Lung (tissue), 11 donors: ENCODE measurements at regions not wholly inside any gene's neighbourhood (a gene's known extent, or its start where the extent isn't known, plus 50 kb on each side); places are given as distances from the start of the nearest gene placed in this dataset.

Experiments used
- ATAC-seq: fragments of 200-7000 bp; cut with Tn5 transposase; one replicate; pipeline ENCODE4 v1.9.1; 2020; ENCODE audit warnings: moderate number of reproducible peaks; ENCODE audit not compliant: insufficient read depth, low FRiP score
- DNase-seq, 3 donors: peaks; one replicate each; pipeline ENCODE4 v3.0.0-alpha.2; 2013 to 2017
- H3K27ac ChIP-seq, 2 donors: one replicate each; pipeline ENCODE4 v1.5.1; 2013; ENCODE audit warnings: mild to moderate bottlenecking in 2 of 2, moderate library complexity in 2 of 2, control low read depth in 1 of 2, inconsistent platforms in 1 of 2, low read depth in 1 of 2, low read length in 1 of 2
- H3K27me3 ChIP-seq, 3 donors: one replicate each; pipeline ENCODE4 v1.5.1; 2013; ENCODE audit warnings: low read length in 2 of 3; ENCODE audit not compliant: control insufficient read depth in 3 of 3, insufficient read depth in 3 of 3
- H3K36me3 ChIP-seq, 4 donors: one replicate each; pipeline ENCODE4 v1.5.1; 2013; ENCODE audit warnings: low read length in 4 of 4, mild to moderate bottlenecking in 1 of 4, moderate library complexity in 1 of 4; ENCODE audit not compliant: control insufficient read depth in 4 of 4, insufficient read depth in 4 of 4
- H3K4me1 ChIP-seq, 5 donors: one replicate each; pipeline ENCODE4 v1.5.1; 2013; ENCODE audit warnings: low read length in 5 of 5, mild to moderate bottlenecking in 2 of 5, moderate library complexity in 1 of 5; ENCODE audit not compliant: control insufficient read depth in 5 of 5, insufficient read depth in 5 of 5
- H3K4me3 ChIP-seq: one replicate; pipeline ENCODE4 v1.5.1; 2013; ENCODE audit warnings: mild to moderate bottlenecking, control low read depth, moderate library complexity
- H3K9ac ChIP-seq, 2 donors: one replicate each; pipeline ENCODE4 v1.5.1; 2013; ENCODE audit warnings: low read length in 2 of 2, control low read depth in 1 of 2; ENCODE audit not compliant: insufficient read depth in 1 of 2
- H3K9me3 ChIP-seq, 4 donors: one replicate each; pipeline ENCODE4 v1.5.1; 2013; ENCODE audit warnings: low read length in 3 of 4, mild to moderate bottlenecking in 1 of 4, moderate library complexity in 1 of 4; ENCODE audit not compliant: control insufficient read depth in 4 of 4, insufficient read depth in 3 of 4
- CTCF ChIP-seq: IDR thresholded peaks from 2 replicates; pipeline ENCODE4 v1.5.1; 2012; ENCODE audit warnings: mild to moderate bottlenecking; ENCODE audit errors: control extremely low read depth, extremely low read depth
- WGBS, 2 donors: extraction: QIAGEN DNeasy Blood & Tissue Kit; methylation state at CpG; one replicate each; pipeline ENCODE4 v1.1.7; 2013; 5-methylcytosine and 5-hydroxymethylcytosine counted together
- donor health status: control.
- donor health status: control.
- donor health status: Bipolar disorder and iron deficiency.
- donor health status: healthy.
- donor health status: DM: yes; HTN: yes; CAD: no.

GRCh38 chr5:38780316-38780715 is 65.5 kb upstream of the OSMR start:
- no peak for TF ChIP-seq CTCF
- DNase-seq (no peak), ATAC-seq (no peak)
- H3K27me3 ChIP-seq, result no peaks in the 10 kb centered on the region
- H3K4me1 ChIP-seq, result peaks cover 1 to 87% (median 38%) of the 10 kb centered on the region in 5 donors
- no peak overlapping the region for H3K27ac ChIP-seq
- H3K36me3 ChIP-seq, result no peaks in the 10 kb centered on the region
- H3K9ac ChIP-seq, result no peak overlapping the region
- no peak overlapping the region for H3K4me3 ChIP-seq
- H3K9me3 ChIP-seq, result no peaks in the 10 kb centered on the region

GRCh38 chr5:38780945-38781344 is 64.9 kb upstream of the OSMR start:
- peak; percentile 10 for ATAC-seq

GRCh38 chr5:38782180-38782835 is 63.5 kb upstream of the OSMR start:
- peaks cover 1 to 74% (median 38%) of the 10 kb centered on the region in 5 donors for H3K4me1 ChIP-seq
- no peak for ATAC-seq
- no peak for TF ChIP-seq CTCF
- 52 to 54% methylated on average over 1 of the region's 1 CpG for WGBS, 2 donors
- no peaks in the 10 kb centered on the region for H3K27me3 ChIP-seq
- peaks cover 0 to 5% (median 0%) of the 10 kb centered on the region in 4 donors for H3K9me3 ChIP-seq
- no peaks in the 10 kb centered on the region for H3K36me3 ChIP-seq
- H3K9ac ChIP-seq, result no peak overlapping the region
- H3K27ac ChIP-seq, result no peak overlapping the region
- DNase-seq, result no peak
- H3K4me3 ChIP-seq, result no peak overlapping the region

More at GRCh38 chr5:38780945-38781344, 64.9 kb upstream of the OSMR start:
- Histone ChIP-seq H3K27me3 (no peaks in the 10 kb centered on the region), H3K4me1 (peaks cover 1 to 81% (median 38%) of the 10 kb centered on the region in 5 donors), H3K9ac (no peak overlapping the region), H3K27ac (no peak overlapping the region), H3K36me3 (no peaks in the 10 kb centered on the region), H3K9me3 (no peaks in the 10 kb centered on the region), H3K4me3 (no peak overlapping the region)
- peak; percentile 93 to 98 (median 98) for DNase-seq
- WGBS, 2 donors, result 64 to 83% methylated on average over 2 of the region's 2 CpGs
- TF ChIP-seq CTCF, result no peak
